GF-D8 (cell line): ENCODE measurements at regions not wholly inside any gene's neighbourhood (a gene's known extent, or its start where the extent isn't known, plus 50 kb on each side); places are given as distances from the start of the nearest gene placed in this dataset.
A peak's percentile ranks its signal among the peaks of the same experiment; 100 is the strongest.
"Not testable (repeated sequence)": the region's sequence is repeated elsewhere in the genome, so short reads cannot be mapped to it uniquely, and the experiment has no call there.

Experiments
- DNase-seq: peaks from one replicate; lab custom pipeline; 2025; lab: John Stamatoyannopoulos, UW

- DNase-seq: no peak
Measured at GRCh38 chr12:46084666-46085631, 94.6 kb upstream of the SCAF11 start.

- DNase-seq: no peak
Measured at GRCh38 chr12:46082490-46083200, 92.3 kb upstream of the SCAF11 start.

- no peak for DNase-seq
Measured at GRCh38 chr12:46073321-46073720, 82.9 kb upstream of the SCAF11 start.

- peak; percentile 19 for DNase-seq
Measured at GRCh38 chr12:46071769-46072624, 81.6 kb upstream of the SCAF11 start.

- DNase-seq: no peak
Measured at GRCh38 chr12:46071335-46071734, 81.0 kb upstream of the SCAF11 start.

- DNase-seq: no peak
Measured at GRCh38 chr12:46067094-46067493, 76.7 kb upstream of the SCAF11 start.

GRCh38 chr12:46065412-46066166 is 75.2 kb upstream of the SCAF11 start:
- no peak for DNase-seq

GRCh38 chr12:46064548-46064947 is 74.2 kb upstream of the SCAF11 start:
- DNase-seq: no peak

- DNase-seq: not testable (repeated sequence)
Measured at GRCh38 chr12:46058697-46059096, 68.3 kb upstream of the SCAF11 start.

GRCh38 chr12:46050805-46051204 is 60.4 kb upstream of the SCAF11 start:
- no peak for DNase-seq

- no peak for DNase-seq
Measured at GRCh38 chr12:46049665-46050064, 59.3 kb upstream of the SCAF11 start.

GRCh38 chr12:46046436-46046835 is 56.1 kb upstream of the SCAF11 start:
- no peak for DNase-seq

GRCh38 chr12:46043972-46044520 is 53.7 kb upstream of the SCAF11 start:
- DNase-seq: no peak
